HepG2 (cell line): ENCODE measurements at regions not wholly inside any gene's neighbourhood (a gene's known extent, or its start where the extent isn't known, plus 50 kb on each side); places are given as distances from the start of the nearest gene placed in this dataset.

Experiments
- ATAC-seq: fragments of 200-7000 bp; cut with Tn5 transposase; 3 replicates; pipeline ENCODE4 v1.9.1; 2020; ENCODE audit warnings: mild to moderate bottlenecking, moderate library complexity
- BruUV-seq: library from RNA; stranded (reverse); fragments of 400-500 nt; replicated peaks from 2 replicates; lab custom pipeline; 2021; lab: Mats Ljungman, UMichigan
- CTCF ChIA-PET: fragments of 300-600 bp; formaldehyde crosslinking; extraction: SDS; loops from one replicate; lab custom pipeline; 2021; ENCODE audit warnings: low total read pairs, inconsistent platforms, low intra/inter-chr PET ratio; lab: Yijun Ruan, JAX
- POLR2A ChIA-PET: fragments of 350-600 bp; sonication (Branson Sonifier 250); formaldehyde crosslinking; loops from one replicate; lab custom pipeline; 2020; ENCODE audit warnings: antibody characterized with exemption, inconsistent platforms; lab: Yijun Ruan, JAX
- DNase-seq: peaks from one replicate; pipeline ENCODE4 v3.0.0-alpha.2; 2015; ENCODE audit warnings: low spot score
- FAIRE-seq: peaks from 3 replicates; lab custom pipeline; 2011; peaks lifted over from hg19 to GRCh38; lab: Jason Lieb, UNC
- H2AFZ ChIP-seq: one replicate; pipeline ENCODE4 v1.6.1; 2011; ENCODE audit warnings: low read length, inconsistent platforms
- H3K27ac ChIP-seq: fragments of 300-600 bp; 3 replicates; pipeline ENCODE4 v1.8.0; 2011; ENCODE audit warnings: mixed run types, mild to moderate bottlenecking, mixed read lengths, low read length, inconsistent platforms; ENCODE audit not compliant: insufficient read depth; ENCODE audit errors: extremely low read length
- H3K27me3 ChIP-seq, 2 experiments: fragments of 200-600 bp in 1 of 2; 2 replicates in 1 of 2; 3 replicates in 1 of 2; pipeline versions ENCODE4 v1.6.0 to v1.8.0; 2011; ENCODE audit warnings: low read length in 2 of 2, mild to moderate bottlenecking in 2 of 2, moderate library complexity in 2 of 2, inconsistent platforms in 1 of 2; ENCODE audit not compliant: insufficient read depth in 2 of 2, control insufficient read depth in 1 of 2
- H3K36me3 ChIP-seq, 2 experiments: fragments of 200-600 bp in 1 of 2; replicated peaks in 1 of 2; 2 replicates in 1 of 2; 3 replicates in 1 of 2; pipeline versions ENCODE4 v1.5.1 to v1.8.0; 2011; ENCODE audit warnings: low read length in 2 of 2, inconsistent platforms in 1 of 2; ENCODE audit not compliant: insufficient read depth in 2 of 2, control insufficient read depth in 1 of 2
- H3K4me1 ChIP-seq: 2 replicates; pipeline ENCODE4 v1.5.1; 2012; ENCODE audit warnings: low read length, inconsistent platforms; ENCODE audit not compliant: insufficient read depth
- H3K4me2 ChIP-seq: 2 replicates; pipeline ENCODE4 v1.6.0; 2011; ENCODE audit warnings: low read depth, low read length, inconsistent platforms
- H3K4me3 ChIP-seq, 3 experiments: fragments of 200-600 bp in 1 of 3; sonication (generic), shearing (Covaris generic) in 1 of 3; replicated peaks in 1 of 3; 2 replicates each; pipeline ENCODE4 v1.5.1; 2011 to 2016; ENCODE audit warnings: low read length in 3 of 3, inconsistent platforms in 2 of 3, low read depth in 2 of 3, mild to moderate bottlenecking in 2 of 3, control low read depth in 1 of 3, mixed read lengths in 1 of 3; ENCODE audit not compliant: insufficient read depth in 1 of 3
- H3K79me2 ChIP-seq: one replicate; pipeline ENCODE4 v1.6.1; 2011; ENCODE audit warnings: low read length, inconsistent platforms; ENCODE audit not compliant: insufficient read depth
- H3K9ac ChIP-seq: 2 replicates; pipeline ENCODE4 v1.6.0; 2011; ENCODE audit warnings: mild to moderate bottlenecking, low read depth, low read length, inconsistent platforms; ENCODE audit not compliant: insufficient read depth
- H3K9me3 ChIP-seq: 2 replicates; pipeline ENCODE4 v1.5.1; 2012; ENCODE audit warnings: mild to moderate bottlenecking, low read length
- H4K20me1 ChIP-seq: 2 replicates; pipeline ENCODE4 v1.6.0; 2011; ENCODE audit warnings: inconsistent platforms, mild to moderate bottlenecking, low read length, moderate library complexity; ENCODE audit not compliant: insufficient read depth
- MXD4 ChIP-seq: IDR thresholded peaks from 2 replicates; pipeline ENCODE4 v1.6.1; 2016; ENCODE audit warnings: mild to moderate bottlenecking, missing biosample characterization, missing genetic modification reagents
- ZNF614 ChIP-seq: IDR thresholded peaks from 2 replicates; pipeline ENCODE4 v1.6.1; 2018; ENCODE audit warnings: missing biosample characterization, missing genetic modification reagents, inconsistent platforms, borderline replicate concordance
- ZNF615 ChIP-seq: sonication (generic); formaldehyde crosslinking; IDR thresholded peaks from 2 replicates; pipeline ENCODE4 v1.5.0; 2020; ENCODE audit warnings: mild to moderate bottlenecking, missing genetic modification reagents, borderline replicate concordance
- WGBS: methylation state at CpG from one replicate; pipeline ENCODE4 v1.1.6; 2017; ENCODE audit warnings: low lambda C conversion rate; 5-methylcytosine and 5-hydroxymethylcytosine counted together
- in situ Hi-C: cut with HindIII; loops from 2 replicates; pipeline ENCODE4 v1.10.0; 2017; ENCODE audit warnings: low pct_unique_long_range_greater_than_20kb; ENCODE audit not compliant: extremely low pct_ligation_motif_present
- intact Hi-C: fragments of 100-400 bp; cut with micrococcal nuclease; formaldehyde crosslinking; loops from one replicate; pipeline ENCODE4 v1.10.0; 2022; ENCODE audit not compliant: unreplicated experiment
- TF ChIP-seq, protein P1 (sequence below), 2 experiments: fragments of 450-650 bp in 1 of 2; sonication (generic) in 1 of 2; formaldehyde crosslinking in 1 of 2; IDR thresholded peaks; 2 replicates each; pipeline versions ENCODE4 v1.6.1 to v1.8.0; 2016 to 2022; ENCODE audit warnings: antibody characterized with exemption in 1 of 2, mild to moderate bottlenecking in 1 of 2, missing genetic modification reagents in 1 of 2

DNA sequence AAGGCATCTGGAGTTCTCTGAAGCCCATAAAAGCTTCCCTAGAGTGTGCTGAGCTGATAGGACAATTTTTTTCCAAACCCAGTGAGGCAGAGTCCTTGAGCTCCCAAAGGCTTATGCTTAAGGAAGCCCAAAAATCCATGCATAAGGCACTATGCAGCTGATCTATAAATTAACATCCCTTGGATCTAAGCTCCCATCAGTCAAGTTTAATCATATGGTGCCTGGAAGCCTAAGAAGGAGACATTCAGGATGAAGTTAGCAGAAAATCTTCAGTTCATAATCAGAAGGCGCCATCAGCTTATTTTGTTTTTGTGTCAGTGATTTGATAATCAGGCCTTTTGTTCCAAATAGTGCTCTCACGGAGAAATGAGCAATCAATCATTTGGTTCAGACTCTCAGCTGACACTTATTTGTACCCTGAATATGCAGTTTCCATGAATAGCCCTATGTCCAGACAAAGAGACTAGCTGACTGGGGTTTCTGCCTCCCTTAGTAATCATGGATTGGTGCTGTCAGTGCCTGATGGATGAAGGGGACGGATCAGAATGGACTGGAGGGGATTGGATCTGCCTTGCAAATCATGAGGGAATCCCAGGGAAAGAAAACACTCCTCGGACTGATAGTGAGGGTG, 464.8 kb upstream of the RGPD4 start (continued):
- TF ChIP-seq, protein P1, sequence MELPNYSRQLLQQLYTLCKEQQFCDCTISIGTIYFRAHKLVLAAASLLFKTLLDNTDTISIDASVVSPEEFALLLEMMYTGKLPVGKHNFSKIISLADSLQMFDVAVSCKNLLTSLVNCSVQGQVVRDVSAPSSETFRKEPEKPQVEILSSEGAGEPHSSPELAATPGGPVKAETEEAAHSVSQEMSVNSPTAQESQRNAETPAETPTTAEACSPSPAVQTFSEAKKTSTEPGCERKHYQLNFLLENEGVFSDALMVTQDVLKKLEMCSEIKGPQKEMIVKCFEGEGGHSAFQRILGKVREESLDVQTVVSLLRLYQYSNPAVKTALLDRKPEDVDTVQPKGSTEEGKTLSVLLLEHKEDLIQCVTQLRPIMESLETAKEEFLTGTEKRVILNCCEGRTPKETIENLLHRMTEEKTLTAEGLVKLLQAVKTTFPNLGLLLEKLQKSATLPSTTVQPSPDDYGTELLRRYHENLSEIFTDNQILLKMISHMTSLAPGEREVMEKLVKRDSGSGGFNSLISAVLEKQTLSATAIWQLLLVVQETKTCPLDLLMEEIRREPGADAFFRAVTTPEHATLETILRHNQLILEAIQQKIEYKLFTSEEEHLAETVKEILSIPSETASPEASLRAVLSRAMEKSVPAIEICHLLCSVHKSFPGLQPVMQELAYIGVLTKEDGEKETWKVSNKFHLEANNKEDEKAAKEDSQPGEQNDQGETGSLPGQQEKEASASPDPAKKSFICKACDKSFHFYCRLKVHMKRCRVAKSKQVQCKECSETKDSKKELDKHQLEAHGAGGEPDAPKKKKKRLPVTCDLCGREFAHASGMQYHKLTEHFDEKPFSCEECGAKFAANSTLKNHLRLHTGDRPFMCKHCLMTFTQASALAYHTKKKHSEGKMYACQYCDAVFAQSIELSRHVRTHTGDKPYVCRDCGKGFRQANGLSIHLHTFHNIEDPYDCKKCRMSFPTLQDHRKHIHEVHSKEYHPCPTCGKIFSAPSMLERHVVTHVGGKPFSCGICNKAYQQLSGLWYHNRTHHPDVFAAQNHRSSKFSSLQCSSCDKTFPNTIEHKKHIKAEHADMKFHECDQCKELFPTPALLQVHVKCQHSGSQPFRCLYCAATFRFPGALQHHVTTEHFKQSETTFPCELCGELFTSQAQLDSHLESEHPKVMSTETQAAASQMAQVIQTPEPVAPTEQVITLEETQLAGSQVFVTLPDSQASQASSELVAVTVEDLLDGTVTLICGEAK (IDR thresholded peaks at IDR 0.05) = no peak
- TF ChIP-seq, protein P1 (CRISPR knock-in tag; IDR thresholded peaks at IDR 0.05) = no peak
- no peak for TF ChIP-seq ZNF615 (CRISPR knock-in tag)

GRCh38 chr2:107362993-107363392, 463.7 kb upstream of the RGPD4 start:
- Histone ChIP-seq H3K9me3 (peaks cover 4% of the 10 kb centered on the region), H3K4me3 (no peak overlapping the region), H3K79me2 (no peaks in the 10 kb centered on the region), H4K20me1 (no peaks in the 10 kb centered on the region), H3K4me2 (no peak overlapping the region), H3K36me3 (no peaks in the 10 kb centered on the region), H2AFZ (no peak overlapping the region), H3K27ac (no peak overlapping the region), H3K27me3 (no peaks in the 10 kb centered on the region), H3K9ac (no peak overlapping the region), H3K4me1 (no peaks in the 10 kb centered on the region)
- BruUV-seq = no TSS peak
- DNase-seq (no peak), ATAC-seq (no peak), FAIRE-seq (no peak)
- TF ChIP-seq MXD4 (no peak), ZNF614 (CRISPR knock-in tag) (no peak)
- 15% methylated on average over 1 of the region's 1 CpG for whole genome bisulfite sequencing
- CTCF ChIA-PET = no interaction called here
- intact Hi-C loops = no loop called here
- in situ Hi-C loops = no loop called here
- POLR2A ChIA-PET = no interaction called here
